ENCODE measurements at regions not wholly inside any gene's neighbourhood (a gene's known extent, or its start where the extent isn't known, plus 50 kb on each side); places are given as distances from the start of the nearest gene placed in this dataset.

GRCh38 chr1:187838335-187839293, 1009.9 kb downstream of the PLA2G4A start:
- TF ChIP-seq EP300 (IDR thresholded peaks at IDR 0.05; ENCODE audit: borderline replicate concordance): no peak
- TF ChIP-seq MAX (IDR thresholded peaks at IDR 0.05): no peak
- TF ChIP-seq FOXM1 (IDR thresholded peaks at IDR 0.05; ENCODE audit: borderline replicate concordance, low read depth): no peak
- no peak for TF ChIP-seq TAF1 (IDR thresholded peaks at IDR 0.05; ENCODE audit: low read depth)
- TF ChIP-seq EGR1 (IDR thresholded peaks at IDR 0.05): no peak
- no peak for TF ChIP-seq TCF12 (IDR thresholded peaks at IDR 0.05; ENCODE audit: low read depth)
- TF ChIP-seq, protein P1, sequence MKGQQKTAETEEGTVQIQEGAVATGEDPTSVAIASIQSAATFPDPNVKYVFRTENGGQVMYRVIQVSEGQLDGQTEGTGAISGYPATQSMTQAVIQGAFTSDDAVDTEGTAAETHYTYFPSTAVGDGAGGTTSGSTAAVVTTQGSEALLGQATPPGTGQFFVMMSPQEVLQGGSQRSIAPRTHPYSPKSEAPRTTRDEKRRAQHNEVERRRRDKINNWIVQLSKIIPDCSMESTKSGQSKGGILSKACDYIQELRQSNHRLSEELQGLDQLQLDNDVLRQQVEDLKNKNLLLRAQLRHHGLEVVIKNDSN (IDR thresholded peaks at IDR 0.05): no peak
- TF ChIP-seq CEBPB (IDR thresholded peaks at IDR 0.05): no peak
